ENCODE measurements at regions not wholly inside any gene's neighbourhood (a gene's known extent, or its start where the extent isn't known, plus 50 kb on each side); places are given as distances from the start of the nearest gene placed in this dataset.
"Not testable (repeated sequence)": the region's sequence is repeated elsewhere in the genome, so short reads cannot be mapped to it uniquely, and the experiment has no call there.

GRCh38 chr10:107950411-107951062 is 786.0 kb upstream of the SORCS1 start:
- not testable (repeated sequence) for FAIRE-seq

GRCh38 chr10:107942826-107943225 is 778.3 kb upstream of the SORCS1 start:
- no peak for FAIRE-seq

- no peak for FAIRE-seq
These were observed 768.6 kb upstream of the SORCS1 start for GRCh38 chr10:107933076-107933475.

- FAIRE-seq: no peak
These were observed 767.3 kb upstream of the SORCS1 start for GRCh38 chr10:107931808-107932207.

GRCh38 chr10:107930037-107930436 is 765.5 kb upstream of the SORCS1 start:
- FAIRE-seq: no peak

GRCh38 chr10:107924458-107924857 is 760.0 kb upstream of the SORCS1 start:
- FAIRE-seq: no peak

GRCh38 chr10:107919626-107920235 is 755.2 kb upstream of the SORCS1 start:
- no peak for FAIRE-seq

GRCh38 chr10:107918171-107918570 is 753.7 kb upstream of the SORCS1 start:
- no peak for FAIRE-seq

GRCh38 chr10:107915215-107915610 is 750.7 kb upstream of the SORCS1 start:
- no peak for FAIRE-seq

- no peak for FAIRE-seq
These were observed 750.1 kb upstream of the SORCS1 start for GRCh38 chr10:107914450-107915214.

GRCh38 chr10:107913317-107914294 is 749.1 kb upstream of the SORCS1 start:
- no peak for FAIRE-seq

GRCh38 chr10:107901076-107901475 is 736.6 kb upstream of the SORCS1 start:
- no peak for FAIRE-seq

- no peak for FAIRE-seq
These were observed 735.6 kb upstream of the SORCS1 start for GRCh38 chr10:107900131-107900530.

- no peak for FAIRE-seq
These were observed 735.1 kb upstream of the SORCS1 start for GRCh38 chr10:107899502-107900062.

- FAIRE-seq: no peak
These were observed 734.6 kb upstream of the SORCS1 start for GRCh38 chr10:107899075-107899474.

GRCh38 chr10:107898392-107898791 is 733.9 kb upstream of the SORCS1 start:
- no peak for FAIRE-seq

GRCh38 chr10:107894516-107894915 is 730.0 kb upstream of the SORCS1 start:
- FAIRE-seq: no peak

GRCh38 chr10:107889105-107889504 is 724.6 kb upstream of the SORCS1 start:
- no peak for FAIRE-seq

- FAIRE-seq: no peak
These were observed 715.7 kb upstream of the SORCS1 start for GRCh38 chr10:107880185-107880584.

GRCh38 chr10:107873007-107873406 is 708.5 kb upstream of the SORCS1 start:
- no peak for FAIRE-seq

- no peak for FAIRE-seq
These were observed 701.2 kb upstream of the SORCS1 start for GRCh38 chr10:107865691-107866090.

- FAIRE-seq: no peak
These were observed 694.6 kb upstream of the SORCS1 start for GRCh38 chr10:107859065-107859464.

GRCh38 chr10:107856047-107856315 is 691.5 kb upstream of the SORCS1 start:
- FAIRE-seq: no peak

Measured in islet of Langerhans (tissue), 1 donor.